Tibial nerve (tissue), 3 donors: ENCODE measurements at regions not wholly inside any gene's neighbourhood (a gene's known extent, or its start where the extent isn't known, plus 50 kb on each side); places are given as distances from the start of the nearest gene placed in this dataset.

Experiments used
- CTCF ChIP-seq, 5 experiments: fragments of 200-600 bp in 3 of 5; fragments of 450-650 bp in 2 of 5; sonication (generic) in 3 of 5; IDR thresholded peaks; one replicate each; pipeline ENCODE4 v1.5.1; 2016 to 2019; ENCODE audit warnings: antibody characterized with exemption in 5 of 5, mild to moderate bottlenecking in 3 of 5, moderate library complexity in 2 of 5
- POLR2A ChIP-seq, 2 donors: fragments of 450-650 bp; IDR thresholded peaks; one replicate each; pipeline ENCODE4 v1.6.1; 2017; ENCODE audit warnings: antibody characterized with exemption in 2 of 2, mild to moderate bottlenecking in 2 of 2, moderate library complexity in 2 of 2

GRCh38 chr13:74266309-74266708 lies 132.1 kb upstream of the KLF12 start:
- TF ChIP-seq CTCF (IDR thresholded peaks at IDR 0.05) = no peak
- TF ChIP-seq POLR2A (IDR thresholded peaks at IDR 0.05) = no peak
